IPS-18a (cell line): ENCODE measurements at regions not wholly inside any gene's neighbourhood (a gene's known extent, or its start where the extent isn't known, plus 50 kb on each side); places are given as distances from the start of the nearest gene placed in this dataset.

ENCODE experiments used
- H3K27ac ChIP-seq: one replicate; pipeline ENCODE4 v1.5.1; 2013; ENCODE audit warnings: low read length
- H3K27me3 ChIP-seq: one replicate; pipeline ENCODE4 v1.6.1; 2013; ENCODE audit warnings: mild to moderate bottlenecking, low read length; ENCODE audit not compliant: control insufficient read depth, insufficient read depth
- H3K36me3 ChIP-seq: one replicate; pipeline ENCODE4 v1.6.1; 2013; ENCODE audit warnings: low read depth, low read length; ENCODE audit not compliant: control insufficient read depth
- H3K4me1 ChIP-seq: one replicate; pipeline ENCODE4 v1.6.1; 2013; ENCODE audit warnings: low read depth, low read length; ENCODE audit not compliant: control insufficient read depth
- H3K4me3 ChIP-seq: one replicate; pipeline ENCODE4 v1.5.1; 2013; ENCODE audit warnings: low read length
- H3K9ac ChIP-seq: one replicate; pipeline ENCODE4 v1.6.1; 2013; ENCODE audit warnings: mild to moderate bottlenecking, low read length, moderate library complexity
- H3K9me3 ChIP-seq: one replicate; pipeline ENCODE4 v1.6.1; 2013; ENCODE audit warnings: low read depth, low read length; ENCODE audit not compliant: control insufficient read depth

- H3K27ac ChIP-seq = no peak overlapping the region
- H3K9ac ChIP-seq = no peak overlapping the region
- H3K4me1 ChIP-seq = no peaks in the 10 kb centered on the region
- no peaks in the 10 kb centered on the region for H3K27me3 ChIP-seq
- no peak overlapping the region for H3K4me3 ChIP-seq
- no peaks in the 10 kb centered on the region for H3K36me3 ChIP-seq
- peaks cover 6% of the 10 kb centered on the region for H3K9me3 ChIP-seq
These were observed 224.7 kb downstream of the BRD1 start for GRCh38 chr22:49603016-49603415.

DNA sequence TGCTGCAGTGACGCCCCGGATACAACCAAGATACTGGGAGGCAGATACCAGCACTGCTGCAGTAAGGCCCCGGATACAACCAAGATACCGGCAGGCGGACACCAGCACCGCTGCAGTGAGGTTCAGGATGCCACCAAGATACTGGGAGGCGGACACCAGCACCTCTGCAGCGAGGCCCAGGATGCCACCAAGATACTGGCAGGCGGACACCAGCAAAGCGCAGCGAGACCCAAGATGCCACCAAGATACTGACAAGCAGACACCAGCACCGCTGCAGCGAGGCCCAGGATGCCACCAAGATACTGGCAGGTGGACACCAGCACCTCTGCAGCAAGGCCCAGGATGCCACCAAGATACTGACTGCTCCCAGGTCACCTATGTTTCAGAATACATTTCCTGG is 225.2 kb downstream of the BRD1 start:
- Histone ChIP-seq H3K4me1 (no peaks in the 10 kb centered on the region), H3K4me3 (no peak overlapping the region), H3K27me3 (no peaks in the 10 kb centered on the region), H3K9ac (no peak overlapping the region), H3K36me3 (no peaks in the 10 kb centered on the region), H3K9me3 (peaks cover 6% of the 10 kb centered on the region), H3K27ac (no peak overlapping the region)

DNA sequence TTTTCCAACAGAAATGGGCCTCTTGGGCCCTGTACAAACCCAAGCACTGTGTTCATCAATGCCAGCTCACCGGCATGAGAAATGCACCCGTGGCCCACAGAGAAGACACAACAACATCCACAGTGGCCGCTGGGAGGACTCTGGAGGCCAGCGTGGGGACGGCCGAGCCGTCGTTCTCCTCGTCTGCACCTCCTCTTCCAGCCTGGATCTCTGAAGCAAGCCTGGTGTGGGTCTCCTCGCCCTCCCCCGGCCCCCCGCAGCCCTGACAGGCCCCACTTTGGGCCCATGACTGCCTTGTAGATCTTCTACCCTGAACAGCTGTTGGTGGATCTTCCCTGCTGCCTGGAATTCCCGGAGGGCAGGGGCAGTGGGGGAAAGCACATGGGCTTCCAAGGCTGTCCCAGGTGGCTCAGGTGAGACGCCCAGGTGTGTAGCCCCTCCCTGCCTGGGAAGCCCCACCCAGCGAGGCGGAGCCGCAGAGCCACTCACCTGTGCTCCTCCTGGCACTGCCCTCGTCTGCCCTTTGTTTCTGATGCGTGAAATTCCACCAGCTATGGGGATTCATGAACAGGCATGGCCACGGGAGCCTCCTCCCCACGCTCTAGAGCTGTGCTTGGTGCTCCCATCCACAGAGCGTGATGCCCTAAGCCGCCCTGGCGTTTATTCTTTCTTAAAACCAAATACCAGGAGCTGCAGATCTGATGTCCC is 225.9 kb downstream of the BRD1 start:
- H3K9me3 ChIP-seq = peaks cover 6% of the 10 kb centered on the region
- H3K36me3 ChIP-seq = no peaks in the 10 kb centered on the region
- H3K9ac ChIP-seq = no peak overlapping the region
- H3K27ac ChIP-seq = no peak overlapping the region
- H3K4me3 ChIP-seq = no peak overlapping the region
- H3K27me3 ChIP-seq = no peaks in the 10 kb centered on the region
- no peaks in the 10 kb centered on the region for H3K4me1 ChIP-seq

GRCh38 chr22:49600891-49601431 is 226.7 kb downstream of the BRD1 start:
- no peaks in the 10 kb centered on the region for H3K27me3 ChIP-seq
- H3K36me3 ChIP-seq = no peaks in the 10 kb centered on the region
- H3K27ac ChIP-seq = no peak overlapping the region
- peaks cover 6% of the 10 kb centered on the region for H3K9me3 ChIP-seq
- no peaks in the 10 kb centered on the region for H3K4me1 ChIP-seq
- H3K9ac ChIP-seq = no peak overlapping the region
- no peak overlapping the region for H3K4me3 ChIP-seq

DNA sequence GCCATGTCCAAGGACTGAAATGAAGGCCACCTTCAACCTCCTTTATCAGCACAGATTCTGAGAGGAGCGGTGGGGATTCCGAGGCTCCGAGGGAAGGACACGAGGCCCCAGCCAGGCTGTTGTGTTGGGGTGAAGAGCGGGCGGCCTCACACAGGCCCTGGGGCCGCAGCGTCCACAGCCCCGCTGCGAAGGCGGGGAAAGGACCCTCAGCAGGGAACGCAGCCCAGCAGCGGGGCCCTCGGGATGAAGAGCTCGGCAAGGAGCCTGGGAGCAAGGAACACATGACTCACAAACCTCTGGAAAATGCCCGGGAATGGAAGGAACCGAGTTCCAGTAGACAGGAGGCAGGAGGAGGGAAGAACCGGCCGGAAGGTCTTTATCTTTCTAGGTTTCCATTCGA is 227.2 kb downstream of the BRD1 start:
- H3K27ac ChIP-seq = no peak overlapping the region
- no peaks in the 10 kb centered on the region for H3K36me3 ChIP-seq
- H3K4me1 ChIP-seq = no peaks in the 10 kb centered on the region
- H3K4me3 ChIP-seq = no peak overlapping the region
- no peak overlapping the region for H3K9ac ChIP-seq
- H3K27me3 ChIP-seq = no peaks in the 10 kb centered on the region
- peaks cover 6% of the 10 kb centered on the region for H3K9me3 ChIP-seq

DNA sequence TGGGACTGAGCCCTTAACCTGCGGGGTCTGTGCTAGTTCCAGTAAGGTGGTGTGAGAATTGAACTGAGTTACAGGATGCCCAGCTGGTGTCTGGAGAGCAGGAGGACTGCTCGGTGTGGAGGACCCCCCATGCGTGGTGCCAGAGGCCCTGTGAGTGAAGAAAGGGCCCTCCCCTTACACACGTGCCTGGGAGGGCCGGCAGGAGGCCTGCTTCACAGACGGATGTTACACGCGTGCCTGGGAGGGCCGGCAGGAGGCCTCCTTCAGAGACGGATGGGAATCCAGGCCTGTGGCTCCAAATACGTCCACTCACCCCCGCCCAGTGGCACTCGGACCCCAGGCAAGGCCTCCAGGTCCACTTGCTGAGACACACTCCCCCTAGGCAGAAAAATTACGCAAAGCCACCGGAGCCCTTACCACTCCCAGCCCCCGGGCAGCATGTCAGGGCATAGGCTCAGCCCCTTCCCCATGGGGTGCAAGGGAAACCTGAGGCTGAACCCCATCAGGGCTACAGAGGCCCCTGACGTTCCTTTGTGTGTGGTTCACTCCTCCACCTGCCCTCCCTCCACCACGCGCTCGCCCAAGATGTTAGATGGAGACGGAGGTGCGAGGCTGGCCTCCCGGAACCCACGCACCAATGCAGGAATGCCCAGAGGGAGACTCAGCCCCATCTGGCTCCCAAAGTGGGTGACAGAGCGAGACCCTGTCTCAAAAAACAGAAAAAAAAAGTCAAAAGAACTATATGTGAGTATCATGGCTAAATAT is 227.8 kb downstream of the BRD1 start:
- H3K27ac ChIP-seq = no peak overlapping the region
- H3K27me3 ChIP-seq = no peaks in the 10 kb centered on the region
- no peaks in the 10 kb centered on the region for H3K4me1 ChIP-seq
- H3K36me3 ChIP-seq = no peaks in the 10 kb centered on the region
- peaks cover 6% of the 10 kb centered on the region for H3K9me3 ChIP-seq
- no peak overlapping the region for H3K4me3 ChIP-seq
- no peak overlapping the region for H3K9ac ChIP-seq

DNA sequence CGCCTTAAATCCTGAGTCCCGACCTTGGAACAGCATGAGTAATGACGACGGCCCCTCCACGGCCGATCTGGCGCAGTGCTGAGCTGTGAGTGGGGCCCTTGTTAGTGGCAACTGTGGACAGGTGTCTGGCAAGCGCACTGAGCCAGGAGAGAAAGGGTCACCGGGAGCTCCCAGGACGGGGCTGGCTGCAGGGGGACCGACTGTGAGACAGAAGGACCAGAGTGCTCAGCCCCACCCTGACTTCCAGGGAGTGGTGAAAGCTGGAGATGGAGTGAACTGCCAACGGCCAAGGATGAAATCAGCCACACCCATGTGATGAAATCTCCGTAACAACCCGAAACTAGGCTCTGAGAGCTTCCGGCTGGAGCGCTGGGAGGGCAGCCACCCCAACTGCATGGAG is 228.6 kb downstream of the BRD1 start:
- no peak overlapping the region for H3K27ac ChIP-seq
- H3K9me3 ChIP-seq = no peaks in the 10 kb centered on the region
- no peak overlapping the region for H3K4me3 ChIP-seq
- H3K4me1 ChIP-seq = no peaks in the 10 kb centered on the region
- no peak overlapping the region for H3K9ac ChIP-seq
- no peaks in the 10 kb centered on the region for H3K27me3 ChIP-seq
- no peaks in the 10 kb centered on the region for H3K36me3 ChIP-seq

GRCh38 chr22:49598338-49598737 is 229.3 kb downstream of the BRD1 start:
- no peak overlapping the region for H3K27ac ChIP-seq
- no peaks in the 10 kb centered on the region for H3K4me1 ChIP-seq
- no peak overlapping the region for H3K4me3 ChIP-seq
- no peaks in the 10 kb centered on the region for H3K27me3 ChIP-seq
- H3K9ac ChIP-seq = no peak overlapping the region
- no peaks in the 10 kb centered on the region for H3K9me3 ChIP-seq
- H3K36me3 ChIP-seq = no peaks in the 10 kb centered on the region

DNA sequence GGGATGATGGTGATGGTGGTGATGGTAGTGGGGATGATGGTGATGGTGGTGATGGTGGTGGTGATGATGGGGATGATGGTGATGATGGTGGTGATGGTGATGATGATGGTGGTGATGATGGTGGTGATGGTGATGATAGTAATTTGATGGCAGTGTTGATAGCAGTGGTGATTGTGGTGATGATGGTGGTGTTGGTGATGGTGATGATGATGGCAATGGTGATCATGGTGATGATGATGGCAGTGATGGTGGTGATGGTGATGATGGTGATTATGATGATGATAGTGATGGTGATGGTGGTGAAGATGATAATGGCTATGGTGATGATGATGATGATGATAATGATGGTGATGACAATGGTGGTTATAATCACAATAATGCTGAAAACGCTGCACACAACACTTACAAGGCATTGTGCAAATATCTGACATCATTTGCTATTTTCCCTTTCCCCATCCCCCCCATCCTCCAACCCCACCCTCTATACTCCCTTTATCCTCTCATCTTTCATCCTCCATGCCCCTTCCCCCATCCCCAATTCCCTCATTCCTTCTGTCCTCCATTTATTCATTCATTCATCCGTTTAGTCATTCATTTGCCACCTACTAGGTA is 230.1 kb downstream of the BRD1 start:
- H3K4me1 ChIP-seq = no peaks in the 10 kb centered on the region
- H3K4me3 ChIP-seq = no peak overlapping the region
- no peaks in the 10 kb centered on the region for H3K9me3 ChIP-seq
- H3K27me3 ChIP-seq = no peaks in the 10 kb centered on the region
- no peak overlapping the region for H3K27ac ChIP-seq
- H3K9ac ChIP-seq = no peak overlapping the region
- no peaks in the 10 kb centered on the region for H3K36me3 ChIP-seq

DNA sequence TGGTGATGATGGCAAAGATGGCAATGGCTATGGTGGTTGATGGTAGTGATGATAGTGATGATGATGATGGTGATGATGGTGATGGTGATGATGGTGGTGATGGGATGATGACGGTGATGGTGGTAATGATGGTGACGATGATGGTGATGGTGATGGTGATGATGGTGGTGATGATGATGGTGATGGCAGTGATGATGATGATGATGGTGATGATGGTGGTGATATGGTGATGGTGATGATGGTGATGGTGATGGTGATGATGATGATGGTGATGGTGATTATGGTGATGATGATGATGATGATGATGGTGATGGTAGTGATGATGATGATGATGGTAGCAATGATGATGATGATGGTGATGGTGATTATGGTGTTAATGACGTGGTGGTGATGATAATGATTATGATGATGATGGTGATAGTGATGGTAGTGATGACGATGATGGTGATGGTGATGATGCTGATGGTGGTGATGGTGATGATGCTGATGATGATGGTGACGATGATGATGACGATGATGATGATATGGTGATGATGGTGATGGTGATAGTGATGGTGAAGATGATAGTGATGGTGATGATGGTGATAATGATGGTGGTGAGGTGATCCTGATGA is 232.1 kb downstream of the BRD1 start:
- Histone ChIP-seq H3K4me3 (no peak overlapping the region), H3K27ac (no peak overlapping the region), H3K36me3 (no peaks in the 10 kb centered on the region), H3K27me3 (no peaks in the 10 kb centered on the region), H3K4me1 (no peaks in the 10 kb centered on the region), H3K9ac (no peak overlapping the region), H3K9me3 (no peaks in the 10 kb centered on the region)

DNA sequence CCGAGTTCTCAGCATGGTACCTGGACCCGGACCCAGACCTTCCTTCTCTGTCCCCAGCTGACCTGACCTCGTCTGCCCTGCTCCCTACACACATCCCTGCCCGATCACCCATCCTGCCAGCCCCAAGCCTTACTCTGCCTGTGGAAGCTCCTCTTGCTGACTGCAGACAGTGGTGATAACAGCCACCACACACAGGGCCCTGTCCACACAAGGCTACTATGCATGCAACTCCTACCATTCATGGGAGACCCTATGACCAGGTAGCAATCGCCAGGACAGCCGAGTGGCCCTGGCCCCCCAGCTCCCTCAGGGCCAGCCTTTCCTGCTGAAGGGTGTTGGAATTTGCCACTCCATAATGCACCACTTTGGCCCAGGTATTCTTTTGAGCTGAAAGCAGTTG is 233.6 kb downstream of the BRD1 start:
- Histone ChIP-seq H3K36me3 (no peaks in the 10 kb centered on the region), H3K9ac (no peak overlapping the region), H3K9me3 (no peaks in the 10 kb centered on the region), H3K4me1 (no peaks in the 10 kb centered on the region), H3K27ac (no peak overlapping the region), H3K4me3 (no peak overlapping the region), H3K27me3 (no peaks in the 10 kb centered on the region)
